ENCODE measurements at regions not wholly inside any gene's neighbourhood (a gene's known extent, or its start where the extent isn't known, plus 50 kb on each side); places are given as distances from the start of the nearest gene placed in this dataset.
"Not testable (repeated sequence)": the region's sequence is repeated elsewhere in the genome, so short reads cannot be mapped to it uniquely, and the experiment has no call there.

- no peak for DNase-seq
Measured at GRCh38 chr7:68691261-68692216, 906.7 kb upstream of the AUTS2 start.

DNA sequence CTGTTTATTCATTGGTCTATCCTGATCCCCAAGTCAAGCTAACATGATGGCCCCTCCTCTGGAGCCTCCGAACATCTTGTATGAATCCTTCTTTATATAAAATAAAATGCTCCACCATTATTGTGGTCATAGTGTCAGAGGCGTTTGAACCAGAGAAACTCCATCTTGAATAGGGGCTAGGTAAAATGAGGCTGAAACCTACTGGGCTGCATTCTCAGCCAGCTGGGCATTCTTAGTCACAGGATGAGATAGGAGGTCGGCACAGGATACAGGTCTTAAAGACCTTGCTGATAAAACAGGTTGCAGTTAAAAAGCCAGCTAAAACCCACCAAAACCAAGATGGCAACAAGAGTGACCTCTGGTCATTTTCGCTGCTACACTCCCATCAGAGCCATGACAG lies 905.8 kb upstream of the AUTS2 start:
- DNase-seq: no peak

DNA sequence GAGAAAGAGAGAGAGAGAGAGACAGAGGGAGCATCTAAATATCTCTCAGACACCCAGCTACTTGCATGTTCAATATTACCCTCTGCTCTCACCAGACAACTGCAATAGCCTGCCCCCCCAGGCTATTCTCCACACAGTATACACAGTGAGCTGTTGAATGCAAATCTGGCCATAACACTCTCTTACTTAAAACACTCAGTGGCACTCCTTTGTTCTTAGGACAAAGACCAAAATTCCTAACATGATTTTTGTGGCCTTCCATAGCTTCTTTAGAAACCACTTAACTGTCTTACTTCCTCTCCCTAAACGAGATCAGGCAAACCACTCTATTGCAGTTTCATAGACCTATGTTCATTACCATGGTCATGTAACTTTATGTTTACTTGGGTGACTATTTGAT lies 903.6 kb upstream of the AUTS2 start:
- no peak for DNase-seq

DNA sequence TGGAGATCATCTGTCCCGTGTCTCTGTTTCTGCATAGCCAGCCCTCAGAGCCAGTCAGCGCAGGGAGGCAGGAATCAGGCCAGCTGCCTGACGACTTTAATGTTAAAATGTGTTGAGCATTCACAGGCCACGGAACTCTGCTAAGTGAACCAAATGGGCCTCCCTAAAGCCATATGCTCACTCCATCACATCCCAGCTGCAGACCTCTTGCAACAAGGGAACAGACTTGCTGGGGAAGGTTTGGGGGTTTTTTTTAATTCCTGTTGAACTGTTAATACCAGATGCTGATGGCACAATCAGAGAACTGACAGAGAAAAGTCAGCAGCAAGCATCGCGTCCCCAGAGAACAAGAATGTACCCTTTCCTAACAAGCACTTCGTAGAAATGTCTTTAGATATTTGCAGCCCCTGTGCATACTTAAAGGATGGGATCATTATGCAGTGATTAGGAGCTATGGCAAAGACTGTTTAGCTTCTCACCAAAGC lies 900.4 kb upstream of the AUTS2 start:
- DNase-seq: no peak

- no peak for DNase-seq
Measured at GRCh38 chr7:68699090-68699711, 899.1 kb upstream of the AUTS2 start.

GRCh38 chr7:68700414-68700813 lies 897.9 kb upstream of the AUTS2 start:
- no peak for DNase-seq

DNA sequence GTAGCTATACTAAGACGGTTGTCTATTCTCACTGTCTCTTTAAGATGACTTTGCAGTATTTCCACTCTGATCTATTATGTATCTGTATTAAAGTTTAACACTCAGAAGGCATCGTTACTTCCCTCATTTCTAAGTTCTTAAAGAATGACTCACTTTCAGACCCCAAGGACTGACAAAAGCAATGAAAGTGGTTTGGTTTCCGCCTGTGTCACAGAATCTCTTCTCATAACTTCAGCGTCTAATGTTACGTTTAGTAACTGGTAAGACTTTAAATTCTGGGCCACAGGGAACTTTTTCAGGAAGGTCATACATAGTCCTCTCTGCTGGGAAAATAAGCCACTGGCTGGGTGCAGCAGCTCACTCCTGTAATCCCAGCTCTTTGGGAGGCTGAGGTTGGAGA lies 892.0 kb upstream of the AUTS2 start:
- DNase-seq: no peak

- DNase-seq: no peak
Measured at GRCh38 chr7:68707159-68707558, 891.1 kb upstream of the AUTS2 start.

DNA sequence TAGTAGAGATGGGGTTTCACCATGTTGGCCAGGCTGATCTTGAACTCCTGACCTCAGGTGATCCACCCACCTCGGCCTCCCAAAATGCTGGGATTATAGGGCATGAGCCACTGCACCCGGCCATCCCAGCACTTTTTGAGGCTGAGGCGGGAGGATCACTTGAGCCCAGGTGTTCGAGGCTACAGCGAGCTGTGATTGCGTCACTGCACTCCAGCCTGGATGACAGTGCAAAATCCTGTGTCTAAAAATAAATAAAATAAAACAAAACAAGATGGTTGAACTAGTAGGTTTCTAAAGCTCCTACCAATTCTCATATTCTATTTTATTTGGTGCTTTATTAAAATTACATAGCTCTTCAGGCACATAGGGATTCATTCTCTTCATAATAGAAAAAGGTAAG lies 890.3 kb upstream of the AUTS2 start:
- DNase-seq: no peak

GRCh38 chr7:68712956-68713495 lies 885.2 kb upstream of the AUTS2 start:
- DNase-seq: no peak

- not testable (repeated sequence) for DNase-seq
Measured at GRCh38 chr7:68714135-68714534, 884.1 kb upstream of the AUTS2 start.

GRCh38 chr7:68715907-68716306 lies 882.4 kb upstream of the AUTS2 start:
- DNase-seq: no peak

DNA sequence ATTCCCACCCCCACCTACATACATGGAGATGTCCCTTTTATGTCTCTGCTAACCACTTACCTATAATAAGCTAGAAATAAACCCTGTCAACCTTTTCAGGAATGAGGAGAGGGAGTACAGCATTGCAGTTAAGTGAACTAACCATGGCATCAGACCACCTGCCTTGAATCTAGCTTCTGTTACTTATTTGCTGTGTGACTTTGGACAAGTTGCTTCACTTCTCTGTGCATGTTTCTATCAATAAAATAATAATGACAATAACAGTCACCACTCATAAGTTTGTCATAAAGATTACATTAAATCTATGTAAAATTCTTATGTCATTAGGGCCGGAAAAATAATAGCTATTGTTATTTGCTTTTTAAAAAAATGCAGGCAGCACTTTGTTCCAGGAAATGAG lies 881.1 kb upstream of the AUTS2 start:
- no peak for DNase-seq

DNA sequence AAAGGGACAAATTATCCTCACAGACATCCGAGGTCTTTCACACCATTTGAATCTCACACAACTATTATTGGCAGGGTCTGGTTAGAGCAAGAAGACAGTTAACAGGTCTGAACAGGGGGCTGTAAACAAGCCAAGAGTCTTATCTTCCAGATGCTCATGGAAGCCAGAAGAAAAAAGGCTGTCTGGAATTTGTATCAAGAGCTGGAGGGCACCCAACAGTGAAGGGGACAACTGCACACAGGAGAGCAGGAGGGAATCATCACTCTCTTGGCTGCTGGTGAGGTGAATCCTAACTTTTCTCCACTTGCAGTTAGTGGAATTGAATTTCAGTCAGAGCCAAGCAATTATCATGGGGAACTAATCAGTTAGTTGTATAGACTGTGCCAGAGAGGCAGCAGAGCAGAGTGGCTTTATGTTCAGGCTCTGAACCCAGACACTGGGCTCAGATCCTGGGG lies 880.2 kb upstream of the AUTS2 start:
- DNase-seq: no peak

DNA sequence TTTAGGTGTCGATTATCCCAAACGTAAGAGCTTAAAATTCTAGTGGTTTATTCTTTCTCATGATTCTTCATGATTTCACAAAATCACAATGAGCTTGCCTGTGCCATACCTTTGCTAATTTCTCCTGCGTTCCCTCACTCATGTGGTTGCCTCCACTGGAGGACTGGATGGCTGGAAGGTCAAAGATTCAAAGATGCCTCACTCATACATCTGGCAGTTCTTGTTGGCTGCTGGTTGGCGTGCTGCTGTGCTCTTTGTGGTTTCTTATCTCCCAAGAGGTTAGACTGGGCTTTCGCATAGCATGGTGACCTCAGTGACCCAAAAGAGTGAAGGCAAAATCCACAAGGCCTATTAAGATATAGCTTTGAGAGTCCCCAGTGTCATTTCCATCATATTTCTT lies 877.6 kb upstream of the AUTS2 start:
- DNase-seq: no peak

GRCh38 chr7:68722044-68722443 lies 876.2 kb upstream of the AUTS2 start:
- no peak for DNase-seq

GRCh38 chr7:68724965-68725364 lies 873.3 kb upstream of the AUTS2 start:
- no peak for DNase-seq

DNA sequence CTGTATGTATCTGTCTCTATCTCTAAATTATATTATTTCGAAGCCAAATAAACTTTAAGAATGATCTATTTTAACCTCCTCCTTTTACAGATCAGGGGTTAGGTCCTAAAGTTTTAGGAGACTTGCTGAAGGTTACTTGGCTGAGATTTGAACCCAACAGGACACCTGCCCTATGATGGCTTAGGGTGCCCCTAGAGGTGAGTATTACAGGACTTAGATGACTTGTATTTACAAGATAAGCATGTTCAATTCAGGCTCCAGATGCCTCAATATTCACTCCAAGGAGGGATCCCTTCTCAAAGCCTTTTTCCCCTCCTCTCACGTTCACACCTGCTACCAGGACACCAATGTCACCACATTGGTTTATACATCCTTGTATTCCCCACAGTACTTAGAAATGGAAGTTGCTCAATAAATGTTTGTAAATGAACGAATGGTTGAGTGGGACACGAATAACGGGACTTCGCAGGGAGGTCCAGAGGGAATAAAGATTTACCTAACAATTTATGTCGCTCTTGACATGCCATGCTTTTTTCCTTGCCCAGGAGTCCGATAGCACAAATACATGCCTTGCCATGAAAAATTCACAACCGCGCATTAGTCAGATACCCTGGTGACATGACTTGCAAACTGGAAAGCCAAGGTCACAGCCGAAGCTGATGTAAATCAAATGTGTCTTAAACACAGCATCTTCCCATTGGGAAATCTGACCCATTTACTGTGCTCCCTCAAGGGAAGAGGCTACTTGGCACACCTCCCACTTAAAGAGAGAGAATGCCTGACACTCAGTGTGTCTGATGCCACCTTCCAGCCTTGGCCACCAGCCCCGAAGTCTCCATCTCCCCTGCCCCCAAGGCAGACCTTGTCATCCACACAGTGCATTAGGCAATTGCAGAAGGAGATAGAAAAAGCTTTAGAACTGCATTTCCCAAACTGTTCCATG lies 872.2 kb upstream of the AUTS2 start:
- no peak for DNase-seq

GRCh38 chr7:68728720-68729119 lies 869.6 kb upstream of the AUTS2 start:
- not testable (repeated sequence) for DNase-seq

DNA sequence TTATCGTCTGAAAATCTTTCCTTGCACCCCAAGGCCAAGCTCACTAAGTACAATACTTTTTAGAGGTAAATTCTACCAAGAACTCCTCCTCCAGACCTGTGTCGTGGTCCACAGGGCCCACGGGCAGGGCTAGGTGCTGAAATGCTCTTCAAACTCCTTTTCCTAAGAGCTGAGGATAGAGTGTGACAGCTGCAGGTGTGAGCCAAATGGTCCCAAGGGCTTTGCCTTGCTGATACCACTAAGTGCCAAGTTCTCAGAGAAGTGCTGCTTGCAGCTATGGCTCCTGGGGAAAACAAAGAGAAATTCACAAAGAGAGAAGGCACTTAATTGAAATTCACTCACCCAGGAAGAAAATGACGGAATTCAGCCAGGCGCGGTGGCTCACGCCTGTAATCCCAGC lies 868.9 kb upstream of the AUTS2 start:
- no peak for DNase-seq

DNA sequence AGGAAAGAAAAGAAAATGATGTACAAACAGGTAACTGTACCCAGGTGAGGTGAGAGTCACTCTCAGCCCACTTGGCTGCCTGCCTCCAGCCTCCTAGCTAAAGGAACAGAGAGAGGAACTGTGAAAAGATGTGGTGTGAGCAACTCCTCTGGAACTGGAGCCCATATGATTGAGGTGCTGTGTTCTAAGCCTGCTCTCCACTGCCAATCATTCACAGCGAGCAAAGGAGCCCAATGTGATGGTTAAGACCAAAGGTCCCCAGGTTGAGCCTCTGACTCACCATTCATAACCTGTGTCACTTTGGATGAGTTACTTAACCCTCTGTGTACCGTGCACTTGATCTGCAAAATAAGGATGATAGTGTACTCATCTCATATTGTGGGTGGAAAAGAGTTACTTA lies 868.1 kb upstream of the AUTS2 start:
- DNase-seq: no peak

DNA sequence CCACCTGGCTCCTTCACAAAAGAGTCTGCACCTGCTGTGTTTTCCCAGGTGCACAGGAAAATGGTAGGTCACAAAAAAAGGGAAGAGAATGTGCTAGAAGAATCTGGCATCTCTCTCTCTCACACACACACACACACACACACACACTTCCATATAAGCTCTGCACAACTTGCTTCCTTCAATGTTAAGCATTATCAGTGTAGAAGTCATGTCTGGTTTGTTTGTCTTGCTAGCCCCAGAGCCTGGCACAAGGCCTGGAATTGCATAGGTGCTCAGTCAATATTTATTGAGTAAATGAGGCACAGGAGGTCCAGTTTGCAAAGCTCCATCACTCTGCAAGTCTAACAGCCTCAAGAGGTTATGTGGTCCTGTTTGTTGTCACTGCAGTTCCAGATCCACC lies 867.3 kb upstream of the AUTS2 start:
- no peak for DNase-seq

Data from GF-D8 (cell line).